Effector CD8-positive, alpha-beta T cell (primary cell): ENCODE measurements at regions not wholly inside any gene's neighbourhood (a gene's known extent, or its start where the extent isn't known, plus 50 kb on each side); places are given as distances from the start of the nearest gene placed in this dataset.
"Not testable (repeated sequence)": the region's sequence is repeated elsewhere in the genome, so short reads cannot be mapped to it uniquely, and the experiment has no call there.

ENCODE experiments used
- DNase-seq: peaks from one replicate; lab custom pipeline; 2025; lab: John Stamatoyannopoulos, UW

- not testable (repeated sequence) for DNase-seq
Measured at GRCh38 chr15:26186138-26186537, 323.0 kb upstream of the ATP10A start.

DNA sequence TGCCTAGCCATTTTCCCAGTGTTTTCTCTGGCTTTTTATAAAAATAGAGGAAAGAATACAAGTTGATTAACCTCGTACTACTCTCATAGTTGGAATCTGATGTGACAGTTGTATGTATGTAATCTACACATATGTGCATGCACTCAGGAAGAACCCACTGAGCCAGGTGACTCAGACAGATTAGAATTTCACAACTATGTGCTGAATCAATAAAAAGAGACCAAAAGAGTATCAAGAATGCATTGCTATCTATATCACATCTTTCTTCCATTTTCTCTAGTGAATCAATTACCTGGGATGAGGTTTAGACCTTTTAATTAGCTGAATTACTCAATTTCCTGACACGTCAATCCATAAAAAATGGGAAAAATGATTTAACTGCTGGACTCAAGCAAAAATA, 319.3 kb upstream of the ATP10A start:
- DNase-seq: no peak

GRCh38 chr15:26179906-26180305, 316.8 kb upstream of the ATP10A start:
- no peak for DNase-seq

GRCh38 chr15:26178640-26179220, 315.6 kb upstream of the ATP10A start:
- DNase-seq: no peak

DNA sequence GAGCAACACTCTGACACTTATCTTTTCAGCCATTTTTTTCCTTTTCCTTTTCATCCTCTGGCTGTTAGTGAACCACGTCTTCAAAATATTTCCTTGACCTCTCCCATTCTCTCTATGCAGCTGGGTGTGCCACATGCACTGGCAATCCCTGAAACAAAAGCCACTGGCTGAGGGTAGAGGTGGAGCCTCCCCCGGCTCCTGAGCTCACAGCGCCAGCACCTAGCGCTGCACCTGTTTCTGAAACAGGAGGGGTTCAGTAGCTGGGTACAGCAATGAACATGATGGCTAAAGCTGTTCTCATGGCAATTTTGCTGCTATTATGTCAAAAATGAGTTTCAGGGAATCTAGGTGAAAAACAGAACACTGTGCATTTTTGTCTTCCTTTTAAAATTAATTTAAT, 314.7 kb upstream of the ATP10A start:
- DNase-seq: no peak

GRCh38 chr15:26176831-26177230, 313.7 kb upstream of the ATP10A start:
- no peak for DNase-seq

GRCh38 chr15:26171266-26171665, 308.1 kb upstream of the ATP10A start:
- DNase-seq: no peak

DNA sequence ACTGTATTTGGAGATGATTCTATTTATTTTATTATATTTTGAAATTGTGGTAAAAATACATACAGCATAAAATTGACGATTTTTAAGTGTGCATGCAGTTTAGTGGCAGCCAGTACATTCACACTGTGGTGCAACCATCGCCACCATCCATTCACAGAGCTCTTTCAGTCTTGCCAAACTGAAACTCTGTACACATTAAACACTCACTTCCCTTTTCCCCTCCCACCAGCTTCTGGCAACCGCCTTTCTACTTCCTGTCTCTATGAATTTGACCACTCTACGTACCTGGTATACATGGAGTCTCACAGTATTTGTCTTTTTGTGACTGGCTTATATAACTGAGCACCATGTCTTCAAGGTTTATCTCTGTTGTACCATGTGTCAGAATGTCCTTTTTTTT, 303.3 kb upstream of the ATP10A start:
- DNase-seq: no peak

GRCh38 chr15:26165546-26165945, 302.4 kb upstream of the ATP10A start:
- DNase-seq: no peak

- DNase-seq: no peak
Measured at GRCh38 chr15:26160343-26160742, 297.2 kb upstream of the ATP10A start.

- no peak for DNase-seq
Measured at GRCh38 chr15:26158176-26158575, 295.0 kb upstream of the ATP10A start.

DNA sequence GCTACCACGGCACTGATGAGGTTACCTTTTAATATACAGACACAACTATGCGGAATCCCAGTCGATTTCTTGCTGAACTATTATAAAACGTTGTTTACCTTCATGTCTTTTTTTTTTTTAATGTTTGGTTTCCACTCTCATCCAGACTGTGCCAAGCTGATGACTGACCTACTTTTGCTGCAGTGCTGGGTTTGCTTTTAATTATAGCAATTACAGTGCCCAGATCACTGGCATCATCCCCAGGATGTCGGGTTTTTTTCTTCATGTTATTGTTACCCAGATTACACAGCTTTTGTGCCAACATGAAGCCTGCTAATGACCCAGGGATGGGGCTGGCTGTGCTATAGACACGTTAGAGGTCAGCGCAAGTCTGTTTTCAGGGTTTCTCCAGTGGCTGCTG, 294.0 kb upstream of the ATP10A start:
- DNase-seq: no peak

DNA sequence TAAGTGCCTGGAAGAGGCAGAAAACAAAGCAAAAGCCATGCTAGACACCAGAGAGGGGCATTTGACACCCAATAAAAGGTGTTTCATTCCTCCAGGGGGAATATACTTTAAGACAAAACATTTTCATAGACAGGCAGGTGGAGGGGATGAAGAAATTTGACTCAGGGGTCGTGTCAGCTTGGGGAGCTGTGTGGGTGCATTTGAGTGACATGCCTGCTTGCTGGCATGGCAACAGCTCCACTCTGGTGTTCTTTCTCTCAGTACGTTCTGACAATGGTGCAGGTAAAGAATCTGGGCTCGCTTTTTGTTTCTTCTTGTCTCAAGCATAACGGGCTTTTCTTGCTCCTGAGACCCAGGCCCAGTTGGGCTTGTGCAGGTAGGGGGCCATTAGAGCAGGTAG, 292.9 kb upstream of the ATP10A start:
- DNase-seq: no peak

DNA sequence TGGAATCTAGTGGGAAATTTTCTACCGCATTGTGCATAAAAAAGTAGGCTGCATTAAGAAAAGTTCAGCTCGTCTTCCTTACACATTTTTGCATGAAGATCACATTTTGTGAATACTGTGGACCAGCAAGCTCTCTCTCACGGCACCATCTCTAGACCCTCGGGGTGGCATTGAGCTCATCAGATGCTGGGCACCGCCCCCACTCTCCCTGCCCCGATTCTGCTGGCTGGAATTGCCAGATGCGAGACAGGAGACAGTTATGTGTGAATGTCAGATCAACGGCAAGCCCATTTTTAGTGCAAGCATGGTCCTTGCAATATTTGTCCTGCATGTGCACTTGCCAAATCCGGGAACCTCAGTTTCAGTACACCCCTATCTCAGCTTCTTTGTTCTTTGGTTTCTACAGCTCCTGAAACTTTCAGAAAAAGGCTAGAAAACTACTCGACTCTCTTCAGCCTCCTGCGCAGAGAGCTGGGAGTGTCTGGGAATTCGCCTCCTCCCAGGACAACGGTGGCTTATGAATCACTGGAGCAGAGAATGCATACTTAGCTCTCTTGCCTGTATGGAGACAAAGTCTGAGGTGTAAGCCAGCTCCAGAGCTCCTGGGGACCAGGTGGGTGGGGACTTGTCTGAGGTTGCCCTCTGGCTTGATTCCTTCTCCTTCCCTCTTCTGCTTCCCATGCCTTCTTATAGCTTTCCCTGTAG, 285.2 kb upstream of the ATP10A start:
- no peak for DNase-seq

DNA sequence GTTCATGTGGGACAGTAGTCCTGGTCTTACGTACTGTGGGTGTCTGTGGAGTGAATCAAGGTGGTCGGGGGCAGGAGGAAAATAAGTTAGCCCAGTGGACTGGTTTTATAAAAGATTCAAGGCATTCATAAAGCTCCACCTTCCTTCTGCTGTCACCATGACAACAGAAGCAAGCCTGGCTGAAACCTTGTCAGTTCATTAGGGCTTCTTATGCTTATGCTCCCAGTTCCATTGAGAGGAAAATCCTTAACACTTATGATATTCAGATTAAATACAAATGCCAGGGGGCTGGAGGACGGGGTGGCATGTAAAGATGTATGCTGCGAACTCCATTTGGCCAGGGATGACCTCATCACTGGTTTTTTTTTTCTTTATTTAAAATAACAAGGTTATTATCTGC, 283.1 kb upstream of the ATP10A start:
- no peak for DNase-seq

- no peak for DNase-seq
Measured at GRCh38 chr15:26145796-26146195, 282.7 kb upstream of the ATP10A start.

DNA sequence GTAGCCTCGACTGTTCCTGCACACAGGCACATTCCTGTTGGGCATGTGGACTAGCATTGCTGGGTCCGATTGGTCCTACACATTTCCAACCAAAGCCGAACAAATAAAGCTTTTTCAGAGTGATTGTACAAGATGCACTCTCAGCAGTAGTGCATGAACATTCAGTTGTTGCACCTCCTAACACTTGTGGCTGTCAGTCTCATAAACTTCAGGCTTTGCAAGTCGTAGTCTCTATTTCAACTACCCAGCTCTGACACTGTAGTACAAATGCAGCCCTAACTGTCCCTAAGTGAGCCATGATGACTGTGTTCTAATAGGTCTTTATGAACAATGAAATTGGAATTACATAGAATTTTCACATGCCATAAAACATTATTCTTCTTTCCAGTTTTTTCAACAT, 281.7 kb upstream of the ATP10A start:
- DNase-seq: no peak

GRCh38 chr15:26143221-26143620, 280.1 kb upstream of the ATP10A start:
- DNase-seq: no peak

- no peak for DNase-seq
Measured at GRCh38 chr15:26134812-26135211, 271.7 kb upstream of the ATP10A start.

DNA sequence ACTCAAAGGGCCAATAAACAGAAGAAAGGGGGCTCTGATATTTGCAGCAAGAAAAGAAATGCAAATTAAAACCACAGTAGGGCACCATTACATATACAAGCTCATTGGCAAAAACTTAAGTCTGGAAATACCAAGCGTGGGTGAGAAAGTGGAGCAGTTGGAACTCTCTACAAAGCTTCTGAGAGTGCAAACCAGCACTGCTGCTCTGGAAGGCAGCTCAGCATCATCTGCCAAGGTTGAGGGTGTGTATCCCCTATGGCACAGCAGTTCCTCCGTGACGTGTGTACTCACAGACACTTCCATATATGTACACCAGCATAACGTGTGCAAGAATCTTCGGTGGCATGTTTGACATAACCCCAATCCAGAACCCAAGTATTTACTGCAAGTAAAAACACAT, 271.0 kb upstream of the ATP10A start:
- DNase-seq: no peak

DNA sequence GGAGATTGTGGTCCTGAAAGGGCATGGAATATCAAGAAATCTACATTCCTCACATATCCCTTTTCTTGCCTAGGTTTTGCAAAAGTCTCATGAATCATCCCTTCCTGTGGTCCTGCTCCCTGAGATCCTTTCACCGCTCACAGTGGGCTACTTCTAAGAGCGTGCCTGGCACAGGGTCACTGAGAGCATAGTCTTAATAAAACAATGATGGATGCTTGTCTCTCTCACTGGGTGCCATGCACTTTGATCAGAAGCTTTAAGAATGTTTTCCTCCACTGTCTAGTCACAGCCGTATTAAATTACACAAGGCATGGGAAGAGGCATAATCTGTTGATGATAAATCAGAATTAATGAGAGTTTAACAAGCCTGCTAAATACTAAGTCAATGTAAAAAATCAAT, 269.7 kb upstream of the ATP10A start:
- DNase-seq: no peak

- DNase-seq: no peak
Measured at GRCh38 chr15:26129852-26130251, 266.7 kb upstream of the ATP10A start.

DNA sequence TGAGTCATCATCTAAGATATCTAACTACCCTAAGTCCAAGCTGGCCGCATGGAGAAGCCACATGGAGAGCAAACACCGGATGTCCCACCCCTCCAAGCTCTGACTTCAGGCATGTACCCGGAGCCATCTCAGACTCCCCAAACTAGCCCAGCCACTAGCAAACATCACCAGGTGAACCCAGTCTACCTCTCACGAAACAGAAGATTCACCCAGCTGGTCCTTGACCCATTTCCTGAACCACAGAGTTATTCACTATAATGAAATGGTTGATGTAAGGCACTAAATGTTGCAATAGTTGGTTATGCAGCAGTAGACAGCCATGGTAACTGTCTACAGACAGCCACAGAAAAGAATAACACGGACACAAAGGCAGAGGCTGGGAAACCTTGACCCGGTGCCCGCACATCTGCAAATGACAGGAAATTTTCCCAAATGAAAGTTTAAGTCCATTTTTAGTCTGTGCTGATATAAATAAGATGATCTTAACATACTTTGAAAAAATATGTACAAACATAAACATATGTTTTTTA, 265.5 kb upstream of the ATP10A start:
- no peak for DNase-seq
